ENCODE measurements at regions not wholly inside any gene's neighbourhood (a gene's known extent, or its start where the extent isn't known, plus 50 kb on each side); places are given as distances from the start of the nearest gene placed in this dataset.
"Not testable (repeated sequence)": the region's sequence is repeated elsewhere in the genome, so short reads cannot be mapped to it uniquely, and the experiment has no call there.

- ATAC-seq (no peak), DNase-seq (no peak)
- Histone ChIP-seq H3K4me1 (no peaks in the 10 kb centered on the region), H3K27ac (no peak overlapping the region), H3K36me3 (no peaks in the 10 kb centered on the region), H3K27me3 (peaks cover 0 to 9% (median 0%) of the 10 kb centered on the region in 9 donors), H3K4me3 (no peak overlapping the region), H3K9me3 (no peaks in the 10 kb centered on the region)
- TF ChIP-seq POLR2A (IDR thresholded peaks at IDR 0.05) (no peak), CTCF (IDR thresholded peaks at IDR 0.05) (no peak)
- intact Hi-C loops (cut with DNase I) = no loop called here
- WGBS, 4 donors = 75 to 86% (median 79%) methylated on average over 3 of the region's 3 CpGs
These were observed 101.6 kb downstream of the BRMS1L start for GRCh38 chr14:35927727-35928126.

DNA sequence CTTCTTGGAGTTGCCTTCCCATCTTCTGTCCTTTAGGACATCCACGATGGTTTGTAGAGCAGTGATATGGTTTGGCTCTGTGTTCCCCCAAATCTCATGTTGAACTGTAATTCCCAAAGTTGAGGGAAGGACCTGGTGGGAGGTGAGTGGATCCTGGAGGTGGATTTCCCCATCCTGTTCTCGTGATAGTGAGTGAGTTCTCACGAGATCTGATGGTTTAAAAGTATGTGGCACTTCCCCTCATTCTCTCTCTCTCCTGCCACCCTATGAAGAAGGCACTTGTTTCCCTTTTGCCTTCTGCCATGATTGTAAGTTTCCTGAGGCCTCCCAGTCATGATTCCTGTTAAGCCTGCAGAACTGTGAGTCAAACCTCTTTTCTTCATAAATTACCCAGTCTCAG is 99.2 kb downstream of the BRMS1L start:
- DNase-seq (no peak), ATAC-seq (no peak)
- Histone ChIP-seq H3K4me1 (no peaks in the 10 kb centered on the region), H3K27me3 (peaks cover 0 to 9% (median 0%) of the 10 kb centered on the region in 9 donors), H3K4me3 (no peak overlapping the region), H3K36me3 (no peaks in the 10 kb centered on the region), H3K27ac (no peak overlapping the region), H3K9me3 (no peaks in the 10 kb centered on the region)
- 59 to 73% (median 67%) methylated on average over 3 of the region's 3 CpGs for WGBS, 4 donors
- intact Hi-C loops (cut with DNase I) = no loop called here
- TF ChIP-seq CTCF (IDR thresholded peaks at IDR 0.05) (no peak), POLR2A (IDR thresholded peaks at IDR 0.05) (no peak)

DNA sequence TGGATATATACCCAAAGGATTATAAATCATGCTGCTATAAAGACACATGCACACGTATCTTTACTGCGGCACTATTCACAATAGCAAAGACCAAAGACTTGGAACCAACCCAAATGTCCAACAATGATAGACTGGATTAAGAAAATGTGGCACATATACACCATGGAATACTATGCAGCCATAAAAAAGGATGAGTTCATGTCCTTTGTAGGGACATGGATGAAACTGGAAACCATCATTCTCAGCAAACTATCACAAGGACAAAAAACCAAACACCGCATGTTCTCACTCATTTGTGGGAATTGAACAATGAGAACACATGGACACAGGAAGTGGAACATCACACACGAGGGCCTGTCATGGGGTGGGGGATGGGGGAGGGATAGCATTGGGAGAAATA is 96.5 kb downstream of the BRMS1L start:
- DNase-seq; intact Hi-C loops (cut with DNase I): not testable (repeated sequence)

DNA sequence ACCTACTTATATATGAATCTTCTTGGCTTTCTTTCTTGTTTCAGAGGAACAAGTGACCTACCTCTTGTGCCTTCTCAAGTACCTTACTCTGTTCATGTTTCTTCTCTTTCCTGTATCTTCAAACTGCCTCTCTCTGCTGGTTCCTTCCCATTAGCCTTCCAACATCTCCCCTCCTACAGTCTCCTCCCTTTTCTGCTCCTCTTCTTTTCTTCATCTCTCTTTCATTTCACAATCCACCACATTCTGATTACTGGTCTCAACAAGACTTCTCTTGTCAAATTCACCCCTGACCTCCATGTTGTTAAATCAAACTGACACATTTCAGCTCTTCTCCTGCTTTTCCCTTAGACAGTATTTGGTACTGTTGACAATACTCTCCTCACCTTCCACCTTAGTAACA is 95.6 kb downstream of the BRMS1L start:
- no peak for TF ChIP-seq CTCF (IDR thresholded peaks at IDR 0.05)
- no peak for TF ChIP-seq POLR2A (IDR thresholded peaks at IDR 0.05)
- Histone ChIP-seq H3K27me3 (no peaks in the 10 kb centered on the region), H3K27ac (no peak overlapping the region), H3K9me3 (no peaks in the 10 kb centered on the region), H3K4me3 (no peak overlapping the region), H3K36me3 (no peaks in the 10 kb centered on the region), H3K4me1 (no peaks in the 10 kb centered on the region)
- intact Hi-C loops (cut with DNase I) = no loop called here
- no peak for ATAC-seq
- no peak for DNase-seq

More for the DNA sequence above, 96.5 kb downstream of the BRMS1L start:
- H3K27me3 ChIP-seq, H3K27ac ChIP-seq, H3K36me3 ChIP-seq, ATAC-seq, H3K9me3 ChIP-seq, H3K4me1 ChIP-seq, H3K4me3 ChIP-seq: not testable (repeated sequence)
- WGBS, 4 donors = 83 to 88% (median 87%) methylated on average over 4 of the region's 4 CpGs

All from heart left ventricle (tissue), 16 donors.